Activated gamma-delta T cell treated with anti-CD3 and anti-CD28 coated beads, Interleukin-2, amount 50 U/mL, for 16 hours (primary cell): ENCODE measurements at regions not wholly inside any gene's neighbourhood (a gene's known extent, or its start where the extent isn't known, plus 50 kb on each side); places are given as distances from the start of the nearest gene placed in this dataset.

ENCODE experiments used
- DNase-seq: peaks from one replicate; pipeline ENCODE4 v3.0.0-alpha.2; 2020; ENCODE audit warnings: low read depth

GRCh38 chr14:87109271-87109670 lies 883.7 kb downstream of the GALC start:
- DNase-seq = no peak

GRCh38 chr14:87108726-87109125 lies 884.3 kb downstream of the GALC start:
- DNase-seq = no peak

- no peak for DNase-seq
Measured at GRCh38 chr14:87102811-87103378, 890.1 kb downstream of the GALC start.

- no peak for DNase-seq
Measured at GRCh38 chr14:87097015-87097414, 896.0 kb downstream of the GALC start.

- no peak for DNase-seq
Measured at GRCh38 chr14:87094913-87095312, 898.1 kb downstream of the GALC start.

- no peak for DNase-seq
Measured at GRCh38 chr14:87088588-87088987, 904.4 kb downstream of the GALC start.

GRCh38 chr14:87087881-87088280 lies 905.1 kb downstream of the GALC start:
- DNase-seq = no peak

- DNase-seq = no peak
Measured at GRCh38 chr14:87084908-87085307, 908.1 kb downstream of the GALC start.

GRCh38 chr14:87082917-87083316 lies 910.1 kb downstream of the GALC start:
- DNase-seq = no peak

- no peak for DNase-seq
Measured at GRCh38 chr14:87081004-87081403, 912.0 kb downstream of the GALC start.

GRCh38 chr14:87080146-87080545 lies 912.8 kb downstream of the GALC start:
- no peak for DNase-seq

GRCh38 chr14:87079416-87079815 lies 913.6 kb downstream of the GALC start:
- no peak for DNase-seq

- no peak for DNase-seq
Measured at GRCh38 chr14:87076922-87077321, 916.1 kb downstream of the GALC start.

- no peak for DNase-seq
Measured at GRCh38 chr14:87076146-87076545, 916.8 kb downstream of the GALC start.

- no peak for DNase-seq
Measured at GRCh38 chr14:87073880-87074570, 919.0 kb downstream of the GALC start.

- no peak for DNase-seq
Measured at GRCh38 chr14:87067591-87067990, 925.4 kb downstream of the GALC start.

- DNase-seq = no peak
Measured at GRCh38 chr14:87067061-87067460, 925.9 kb downstream of the GALC start.

- no peak for DNase-seq
Measured at GRCh38 chr14:87066221-87066817, 926.7 kb downstream of the GALC start.

GRCh38 chr14:87065366-87065765 lies 927.6 kb downstream of the GALC start:
- no peak for DNase-seq

GRCh38 chr14:87063181-87063580 lies 929.8 kb downstream of the GALC start:
- DNase-seq = no peak

GRCh38 chr14:87060405-87060804 lies 932.6 kb downstream of the GALC start:
- no peak for DNase-seq

- DNase-seq = no peak
Measured at GRCh38 chr14:87059060-87059839, 933.7 kb downstream of the GALC start.

- no peak for DNase-seq
Measured at GRCh38 chr14:87055007-87055406, 938.0 kb downstream of the GALC start.
